Adipocyte (in vitro differentiated cells): ENCODE measurements at regions not wholly inside any gene's neighbourhood (a gene's known extent, or its start where the extent isn't known, plus 50 kb on each side); places are given as distances from the start of the nearest gene placed in this dataset.

Experiments used
- DNase-seq: peaks from one replicate; pipeline ENCODE4 v3.0.0-alpha.2; 2015; ENCODE audit warnings: low read depth
- H3K27me3 ChIP-seq: replicated peaks from 2 replicates; pipeline ENCODE4 v1.7.0; 2013; ENCODE audit warnings: mild to moderate bottlenecking, low read length, moderate library complexity; ENCODE audit not compliant: control insufficient read depth, insufficient read depth
- H3K36me3 ChIP-seq: 2 replicates; pipeline ENCODE4 v1.7.0; 2013; ENCODE audit warnings: low read length, mild to moderate bottlenecking, moderate library complexity; ENCODE audit not compliant: control insufficient read depth, insufficient read depth, severe bottlenecking
- H3K4me1 ChIP-seq: 2 replicates; pipeline ENCODE4 v1.7.0; 2013; ENCODE audit warnings: mild to moderate bottlenecking, low read length, moderate library complexity; ENCODE audit not compliant: control insufficient read depth, insufficient read depth
- H3K4me3 ChIP-seq: 2 replicates; pipeline ENCODE4 v1.7.0; 2013; ENCODE audit warnings: mild to moderate bottlenecking, low read length, moderate library complexity
- H3K9ac ChIP-seq: 2 replicates; pipeline ENCODE4 v1.7.0; 2013; ENCODE audit warnings: mild to moderate bottlenecking, low read length, moderate library complexity
- H3K9me3 ChIP-seq: 2 replicates; pipeline ENCODE4 v1.7.0; 2013; ENCODE audit warnings: mild to moderate bottlenecking, low read length, moderate library complexity; ENCODE audit not compliant: control insufficient read depth

GRCh38 chr1:29712284-29712651 lies 475.9 kb downstream of the PTPRU start:
- Histone ChIP-seq H3K9ac (no peak overlapping the region), H3K9me3 (peaks cover 8% of the 10 kb centered on the region), H3K36me3 (no peaks in the 10 kb centered on the region), H3K27me3 (no peaks in the 10 kb centered on the region), H3K4me1 (peaks cover 6% of the 10 kb centered on the region), H3K4me3 (no peak overlapping the region)
- no peak for DNase-seq

GRCh38 chr1:29711582-29712283 lies 475.4 kb downstream of the PTPRU start:
- peak; percentile 61 for DNase-seq
- Histone ChIP-seq H3K36me3 (no peaks in the 10 kb centered on the region), H3K4me1 (peaks cover 6% of the 10 kb centered on the region), H3K9me3 (peaks cover 3% of the 10 kb centered on the region), H3K27me3 (no peaks in the 10 kb centered on the region), H3K4me3 (no peak overlapping the region), H3K9ac (no peak overlapping the region)

GRCh38 chr1:29709704-29710280 lies 473.5 kb downstream of the PTPRU start:
- Histone ChIP-seq H3K27me3 (peaks cover 4% of the 10 kb centered on the region), H3K4me1 (peaks cover 6% of the 10 kb centered on the region), H3K4me3 (no peak overlapping the region), H3K36me3 (no peaks in the 10 kb centered on the region), H3K9me3 (no peaks in the 10 kb centered on the region), H3K9ac (no peak overlapping the region)
- DNase-seq, result peak; percentile 42

- Histone ChIP-seq H3K4me1 (peaks cover 6% of the 10 kb centered on the region), H3K27me3 (peaks cover 10% of the 10 kb centered on the region), H3K4me3 (no peak overlapping the region), H3K9me3 (no peaks in the 10 kb centered on the region), H3K9ac (peak overlapping the region; percentile 13), H3K36me3 (no peaks in the 10 kb centered on the region)
- DNase-seq, result peak; percentile 89
These were observed 472.7 kb downstream of the PTPRU start for GRCh38 chr1:29708796-29709703.

- peaks cover 13% of the 10 kb centered on the region for H3K27me3 ChIP-seq
- no peaks in the 10 kb centered on the region for H3K9me3 ChIP-seq
- no peak overlapping the region for H3K4me3 ChIP-seq
- no peaks in the 10 kb centered on the region for H3K36me3 ChIP-seq
- peak; percentile 15 for DNase-seq
- H3K9ac ChIP-seq, result no peak overlapping the region
- peaks cover 6% of the 10 kb centered on the region for H3K4me1 ChIP-seq
These were observed 472.1 kb downstream of the PTPRU start for GRCh38 chr1:29708381-29708780.

- Histone ChIP-seq H3K36me3 (no peaks in the 10 kb centered on the region), H3K27me3 (peaks cover 13% of the 10 kb centered on the region), H3K9ac (no peak overlapping the region), H3K9me3 (no peaks in the 10 kb centered on the region), H3K4me1 (peaks cover 6% of the 10 kb centered on the region), H3K4me3 (no peak overlapping the region)
- no peak for DNase-seq
These were observed 471.5 kb downstream of the PTPRU start for GRCh38 chr1:29707796-29708195.

- H3K9me3 ChIP-seq, result no peaks in the 10 kb centered on the region
- no peak overlapping the region for H3K9ac ChIP-seq
- peaks cover 13% of the 10 kb centered on the region for H3K27me3 ChIP-seq
- DNase-seq, result peak; percentile 67
- no peaks in the 10 kb centered on the region for H3K36me3 ChIP-seq
- no peak overlapping the region for H3K4me3 ChIP-seq
- H3K4me1 ChIP-seq, result peaks cover 3% of the 10 kb centered on the region
These were observed 470.6 kb downstream of the PTPRU start for GRCh38 chr1:29706936-29707335.

- peaks cover 13% of the 10 kb centered on the region for H3K27me3 ChIP-seq
These were observed 468.1 kb downstream of the PTPRU start for GRCh38 chr1:29704430-29704829.

GRCh38 chr1:29703596-29704370 lies 467.5 kb downstream of the PTPRU start:
- peak; percentile 72 for DNase-seq
- H3K36me3 ChIP-seq, result no peaks in the 10 kb centered on the region
- H3K4me1 ChIP-seq, result no peaks in the 10 kb centered on the region
- peaks cover 13% of the 10 kb centered on the region for H3K27me3 ChIP-seq
- H3K4me3 ChIP-seq, result no peak overlapping the region
- H3K9ac ChIP-seq, result no peak overlapping the region
- H3K9me3 ChIP-seq, result no peaks in the 10 kb centered on the region

More at GRCh38 chr1:29704430-29704829, 468.1 kb downstream of the PTPRU start:
- Histone ChIP-seq H3K36me3 (no peaks in the 10 kb centered on the region), H3K9me3 (no peaks in the 10 kb centered on the region), H3K9ac (no peak overlapping the region), H3K4me1 (no peaks in the 10 kb centered on the region), H3K4me3 (no peak overlapping the region)
- DNase-seq, result no peak

GRCh38 chr1:29700491-29700890 lies 464.2 kb downstream of the PTPRU start:
- H3K36me3 ChIP-seq, result no peaks in the 10 kb centered on the region
- no peaks in the 10 kb centered on the region for H3K4me1 ChIP-seq
- no peaks in the 10 kb centered on the region for H3K9me3 ChIP-seq
- H3K9ac ChIP-seq, result no peak overlapping the region
- no peak for DNase-seq
- peaks cover 18% of the 10 kb centered on the region for H3K27me3 ChIP-seq
- no peak overlapping the region for H3K4me3 ChIP-seq

GRCh38 chr1:29698626-29699025 lies 462.3 kb downstream of the PTPRU start:
- Histone ChIP-seq H3K27me3 (peaks cover 12% of the 10 kb centered on the region), H3K4me1 (no peaks in the 10 kb centered on the region), H3K4me3 (no peak overlapping the region), H3K9ac (no peak overlapping the region), H3K9me3 (peaks cover 5% of the 10 kb centered on the region), H3K36me3 (no peaks in the 10 kb centered on the region)
- DNase-seq, result no peak
